ENCODE measurements at regions not wholly inside any gene's neighbourhood (a gene's known extent, or its start where the extent isn't known, plus 50 kb on each side); places are given as distances from the start of the nearest gene placed in this dataset.

DNA sequence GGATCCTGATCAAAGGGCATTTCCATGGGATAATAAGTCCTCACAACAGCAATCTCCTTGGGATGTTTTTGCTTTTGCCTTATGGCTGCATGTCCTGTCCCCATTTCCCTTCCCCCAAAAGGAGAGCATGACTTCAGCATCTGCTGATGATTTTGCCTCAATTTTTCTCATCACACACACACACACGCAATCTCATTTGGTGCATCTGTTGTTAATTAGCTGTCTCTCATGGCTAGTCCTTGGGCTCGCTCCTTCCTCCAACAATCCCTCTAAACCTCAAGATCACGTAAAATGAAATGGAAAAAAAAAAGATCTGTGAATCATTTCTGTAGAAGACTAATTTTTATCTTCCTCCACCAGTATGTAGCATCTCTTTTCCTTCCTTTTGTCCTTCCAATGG lies 153.6 kb downstream of the RBMX2 start:
- CTCF ChIA-PET, result no interaction called here
- H3K4me1 ChIP-seq (ENCODE audit: control insufficient read depth in 1 of 2, insufficient read depth in 2 of 2, low read length in 2 of 2), result no peaks in the 10 kb centered on the region
- no peaks in the 10 kb centered on the region for H3K36me3 ChIP-seq (ENCODE audit: control insufficient read depth in 1 of 2, insufficient read depth in 2 of 2, low read length in 2 of 2)
- H3K9me2 ChIP-seq (ENCODE audit: insufficient read depth), result no peaks in the 10 kb centered on the region
- POLR2A ChIA-PET, result no interaction called here
- H4K20me1 ChIP-seq (ENCODE audit: insufficient read depth), result no peaks in the 10 kb centered on the region
- ATAC-seq, result no peak
- no peak overlapping the region for H2AFZ ChIP-seq (ENCODE audit: low read depth, low read length, poor library complexity, severe bottlenecking)
- H3K27me3 ChIP-seq (ENCODE audit: insufficient read depth, low read length), result 0 out of 2 replicates have a peak, but pooled peaks cover 2% of the 10 kb centered on the region
- no peak overlapping the region for H3K9ac ChIP-seq (ENCODE audit: low read length)
- no peak overlapping the region for H3K4me3 ChIP-seq (replicated peaks in 1 of 2; ENCODE audit: low read depth in 1 of 2, low read length in 2 of 2)
- H3K79me2 ChIP-seq (ENCODE audit: insufficient read depth, low read length), result no peaks in the 10 kb centered on the region
- no TSS peak for BruUV-seq (replicated peaks)
- RAD21 ChIA-PET (ENCODE audit: low non-redundant PET in 1 of 2, low total read pairs in 2 of 2, uncharacterized antibody in 2 of 2, unreplicated experiment in 2 of 2), result no interaction called here
- TF ChIP-seq JUND (IDR thresholded peaks at IDR 0.05) (no peak), ZNF274 (IDR thresholded peaks at IDR 0.05; ENCODE audit: low read depth, low read length) (no peak), ZBTB33 (IDR thresholded peaks at IDR 0.05; ENCODE audit: extremely low read depth, insufficient replicate concordance, low read length) (no peak), SP1 (IDR thresholded peaks at IDR 0.05; ENCODE audit: low read depth) (no peak)
- H3K9me3 ChIP-seq (ENCODE audit: control insufficient read depth in 1 of 2, insufficient read depth in 1 of 2, low read depth in 1 of 2, low read length in 2 of 2), result no peaks in the 10 kb centered on the region
- DNase-seq (ENCODE audit: low read depth, low spot score), result no peak
- H3K4me2 ChIP-seq (ENCODE audit: low read length), result no peak overlapping the region
- H3K27ac ChIP-seq (ENCODE audit: low read depth, low read length), result no peak overlapping the region
- intact Hi-C loops (cut with micrococcal nuclease), result no loop called here

DNA sequence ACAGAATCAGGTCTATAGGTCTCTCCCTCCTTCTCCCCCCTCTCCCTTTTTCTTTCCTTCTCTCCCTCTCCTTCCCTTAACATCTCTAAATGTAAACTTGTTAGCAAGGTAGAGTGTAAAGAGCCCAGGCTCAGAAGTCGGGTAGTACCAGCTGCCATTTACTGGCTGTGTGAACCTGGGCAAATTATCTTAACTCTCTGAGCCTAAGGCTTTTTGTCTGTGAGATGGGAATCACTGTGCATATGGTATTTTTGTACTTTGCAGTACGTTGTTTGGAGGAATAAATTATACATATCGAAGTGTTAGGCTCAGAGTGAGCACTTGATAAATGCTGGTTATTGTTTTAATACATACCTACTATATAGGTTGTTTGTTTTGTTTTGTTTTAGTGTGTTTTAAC lies 154.0 kb downstream of the RBMX2 start:
- Histone ChIP-seq H3K9me3 (ENCODE audit: control insufficient read depth in 1 of 2, insufficient read depth in 1 of 2, low read depth in 1 of 2, low read length in 2 of 2) (no peaks in the 10 kb centered on the region), H3K9ac (ENCODE audit: low read length) (no peak overlapping the region), H3K4me2 (ENCODE audit: low read length) (no peak overlapping the region), H3K4me1 (ENCODE audit: control insufficient read depth in 1 of 2, insufficient read depth in 2 of 2, low read length in 2 of 2) (no peaks in the 10 kb centered on the region), H3K4me3 (replicated peaks in 1 of 2; ENCODE audit: low read depth in 1 of 2, low read length in 2 of 2) (no peak overlapping the region), H2AFZ (ENCODE audit: low read depth, low read length, poor library complexity, severe bottlenecking) (no peak overlapping the region), H3K79me2 (ENCODE audit: insufficient read depth, low read length) (no peaks in the 10 kb centered on the region), H4K20me1 (ENCODE audit: insufficient read depth) (no peaks in the 10 kb centered on the region), H3K9me2 (ENCODE audit: insufficient read depth) (no peaks in the 10 kb centered on the region), H3K27ac (ENCODE audit: low read depth, low read length) (no peak overlapping the region), H3K36me3 (ENCODE audit: control insufficient read depth in 1 of 2, insufficient read depth in 2 of 2, low read length in 2 of 2) (no peaks in the 10 kb centered on the region), H3K27me3 (ENCODE audit: insufficient read depth, low read length) (0 out of 2 replicates have a peak, but pooled peaks cover 2% of the 10 kb centered on the region)
- BruUV-seq (replicated peaks), result no TSS peak
- CTCF ChIA-PET, result no interaction called here
- DNase-seq (ENCODE audit: low read depth, low spot score), result no peak
- no peak for ATAC-seq
- intact Hi-C loops (cut with micrococcal nuclease), result no loop called here
- RAD21 ChIA-PET (ENCODE audit: low non-redundant PET in 1 of 2, low total read pairs in 2 of 2, uncharacterized antibody in 2 of 2, unreplicated experiment in 2 of 2), result no interaction called here
- POLR2A ChIA-PET, result no interaction called here
- TF ChIP-seq ATF3 (IDR thresholded peaks at IDR 0.05), result no peak
- TF ChIP-seq ZNF274 (IDR thresholded peaks at IDR 0.05; ENCODE audit: low read depth, low read length), result no peak
- no peak for TF ChIP-seq SIN3A (IDR thresholded peaks at IDR 0.05; ENCODE audit: low read depth)
- TF ChIP-seq, protein P1, sequence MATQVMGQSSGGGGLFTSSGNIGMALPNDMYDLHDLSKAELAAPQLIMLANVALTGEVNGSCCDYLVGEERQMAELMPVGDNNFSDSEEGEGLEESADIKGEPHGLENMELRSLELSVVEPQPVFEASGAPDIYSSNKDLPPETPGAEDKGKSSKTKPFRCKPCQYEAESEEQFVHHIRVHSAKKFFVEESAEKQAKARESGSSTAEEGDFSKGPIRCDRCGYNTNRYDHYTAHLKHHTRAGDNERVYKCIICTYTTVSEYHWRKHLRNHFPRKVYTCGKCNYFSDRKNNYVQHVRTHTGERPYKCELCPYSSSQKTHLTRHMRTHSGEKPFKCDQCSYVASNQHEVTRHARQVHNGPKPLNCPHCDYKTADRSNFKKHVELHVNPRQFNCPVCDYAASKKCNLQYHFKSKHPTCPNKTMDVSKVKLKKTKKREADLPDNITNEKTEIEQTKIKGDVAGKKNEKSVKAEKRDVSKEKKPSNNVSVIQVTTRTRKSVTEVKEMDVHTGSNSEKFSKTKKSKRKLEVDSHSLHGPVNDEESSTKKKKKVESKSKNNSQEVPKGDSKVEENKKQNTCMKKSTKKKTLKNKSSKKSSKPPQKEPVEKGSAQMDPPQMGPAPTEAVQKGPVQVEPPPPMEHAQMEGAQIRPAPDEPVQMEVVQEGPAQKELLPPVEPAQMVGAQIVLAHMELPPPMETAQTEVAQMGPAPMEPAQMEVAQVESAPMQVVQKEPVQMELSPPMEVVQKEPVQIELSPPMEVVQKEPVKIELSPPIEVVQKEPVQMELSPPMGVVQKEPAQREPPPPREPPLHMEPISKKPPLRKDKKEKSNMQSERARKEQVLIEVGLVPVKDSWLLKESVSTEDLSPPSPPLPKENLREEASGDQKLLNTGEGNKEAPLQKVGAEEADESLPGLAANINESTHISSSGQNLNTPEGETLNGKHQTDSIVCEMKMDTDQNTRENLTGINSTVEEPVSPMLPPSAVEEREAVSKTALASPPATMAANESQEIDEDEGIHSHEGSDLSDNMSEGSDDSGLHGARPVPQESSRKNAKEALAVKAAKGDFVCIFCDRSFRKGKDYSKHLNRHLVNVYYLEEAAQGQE (IDR thresholded peaks at IDR 0.05; ENCODE audit: low read depth), result no peak
- no peak for TF ChIP-seq CBX3 (IDR thresholded peaks at IDR 0.05; ENCODE audit: low read depth)
- TF ChIP-seq JUND (IDR thresholded peaks at IDR 0.05), result no peak
- TF ChIP-seq MAX (IDR thresholded peaks at IDR 0.05), result no peak
- no peak for TF ChIP-seq FOSL1 (IDR thresholded peaks at IDR 0.05; ENCODE audit: low read depth)
- no peak for TF ChIP-seq EGR1 (IDR thresholded peaks at IDR 0.05; ENCODE audit: low read depth)
- no peak for TF ChIP-seq YY1 (IDR thresholded peaks at IDR 0.05; ENCODE audit: extremely low read depth, insufficient replicate concordance, low read depth, low read length)
- TF ChIP-seq, protein P2, sequence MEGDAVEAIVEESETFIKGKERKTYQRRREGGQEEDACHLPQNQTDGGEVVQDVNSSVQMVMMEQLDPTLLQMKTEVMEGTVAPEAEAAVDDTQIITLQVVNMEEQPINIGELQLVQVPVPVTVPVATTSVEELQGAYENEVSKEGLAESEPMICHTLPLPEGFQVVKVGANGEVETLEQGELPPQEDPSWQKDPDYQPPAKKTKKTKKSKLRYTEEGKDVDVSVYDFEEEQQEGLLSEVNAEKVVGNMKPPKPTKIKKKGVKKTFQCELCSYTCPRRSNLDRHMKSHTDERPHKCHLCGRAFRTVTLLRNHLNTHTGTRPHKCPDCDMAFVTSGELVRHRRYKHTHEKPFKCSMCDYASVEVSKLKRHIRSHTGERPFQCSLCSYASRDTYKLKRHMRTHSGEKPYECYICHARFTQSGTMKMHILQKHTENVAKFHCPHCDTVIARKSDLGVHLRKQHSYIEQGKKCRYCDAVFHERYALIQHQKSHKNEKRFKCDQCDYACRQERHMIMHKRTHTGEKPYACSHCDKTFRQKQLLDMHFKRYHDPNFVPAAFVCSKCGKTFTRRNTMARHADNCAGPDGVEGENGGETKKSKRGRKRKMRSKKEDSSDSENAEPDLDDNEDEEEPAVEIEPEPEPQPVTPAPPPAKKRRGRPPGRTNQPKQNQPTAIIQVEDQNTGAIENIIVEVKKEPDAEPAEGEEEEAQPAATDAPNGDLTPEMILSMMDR (IDR thresholded peaks at IDR 0.05 in 2 of 3, conservative IDR thresholded peaks at IDR 0.05 in 1 of 3; ENCODE audit: borderline replicate concordance in 1 of 3, insufficient read depth in 1 of 3, low read depth in 2 of 3, low read length in 2 of 3), result no peak
